Pulmonary artery endothelial cell (primary cell): ENCODE measurements at regions not wholly inside any gene's neighbourhood (a gene's known extent, or its start where the extent isn't known, plus 50 kb on each side); places are given as distances from the start of the nearest gene placed in this dataset.

Experiments
- DNase-seq: peaks from one replicate; pipeline ENCODE4 v3.0.0-alpha.2; 2011; ENCODE audit warnings: low read depth, low spot score

- DNase-seq = no peak
Observed at GRCh38 chr15:97861529-97862260, 98.8 kb upstream of the ARRDC4 start.

GRCh38 chr15:97866959-97867358 is 93.5 kb upstream of the ARRDC4 start:
- DNase-seq = no peak

- no peak for DNase-seq
Observed at GRCh38 chr15:97867870-97868269, 92.6 kb upstream of the ARRDC4 start.

- no peak for DNase-seq
Observed at GRCh38 chr15:97868981-97869380, 91.5 kb upstream of the ARRDC4 start.

- DNase-seq = no peak
Observed at GRCh38 chr15:97870771-97871170, 89.7 kb upstream of the ARRDC4 start.

- DNase-seq = no peak
Observed at GRCh38 chr15:97874139-97874538, 86.4 kb upstream of the ARRDC4 start.

- no peak for DNase-seq
Observed at GRCh38 chr15:97875025-97875512, 85.4 kb upstream of the ARRDC4 start.

GRCh38 chr15:97875513-97876280 is 84.8 kb upstream of the ARRDC4 start:
- DNase-seq = no peak

GRCh38 chr15:97876281-97876675 is 84.2 kb upstream of the ARRDC4 start:
- DNase-seq = no peak

- DNase-seq = no peak
Observed at GRCh38 chr15:97881346-97881965, 79.0 kb upstream of the ARRDC4 start.

GRCh38 chr15:97884513-97885131 is 75.9 kb upstream of the ARRDC4 start:
- no peak for DNase-seq

GRCh38 chr15:97890307-97890706 is 70.2 kb upstream of the ARRDC4 start:
- DNase-seq = no peak

GRCh38 chr15:97892167-97892938 is 68.2 kb upstream of the ARRDC4 start:
- no peak for DNase-seq

- DNase-seq = no peak
Observed at GRCh38 chr15:97893967-97894366, 66.5 kb upstream of the ARRDC4 start.

- no peak for DNase-seq
Observed at GRCh38 chr15:97899981-97900380, 60.5 kb upstream of the ARRDC4 start.

GRCh38 chr15:97902140-97902780 is 58.2 kb upstream of the ARRDC4 start:
- DNase-seq = no peak

- DNase-seq = no peak
Observed at GRCh38 chr15:97903560-97903959, 56.9 kb upstream of the ARRDC4 start.

- no peak for DNase-seq
Observed at GRCh38 chr15:97903971-97904572, 56.4 kb upstream of the ARRDC4 start.

- no peak for DNase-seq
Observed at GRCh38 chr15:97909291-97909891, 51.1 kb upstream of the ARRDC4 start.
